ENCODE measurements at regions not wholly inside any gene's neighbourhood (a gene's known extent, or its start where the extent isn't known, plus 50 kb on each side); places are given as distances from the start of the nearest gene placed in this dataset.

- H3K9me3 ChIP-seq (replicated peaks) = no peaks in the 10 kb centered on the region
- H3K36me3 ChIP-seq = no peaks in the 10 kb centered on the region
- peaks cover 5% of the 10 kb centered on the region; the same call in 1 of the 2 replicates for H3K27me3 ChIP-seq
- H3K27ac ChIP-seq = no peak overlapping the region
- no peaks in the 10 kb centered on the region for H3K4me1 ChIP-seq
- no peak for DNase-seq
- no peak overlapping the region for H3K4me3 ChIP-seq
Measured at GRCh38 chr6:168390749-168391420, 50.1 kb upstream of the SMOC2 start.

All from SJCRH30 (cell line).